HL-60 (cell line): ENCODE measurements at regions not wholly inside any gene's neighbourhood (a gene's known extent, or its start where the extent isn't known, plus 50 kb on each side); places are given as distances from the start of the nearest gene placed in this dataset.

Source experiments
- DNase-seq, 2 experiments: peaks; one replicate each; pipeline ENCODE4 v3.0.0-alpha.2; 2010 to 2020; ENCODE audit warnings: low read depth in 1 of 2, low spot score in 1 of 2
- H3K27ac ChIP-seq: fragments of 250-450 bp; sonication (Bioruptor Pico); replicated peaks from 2 replicates; pipeline ENCODE4 v1.5.1; 2020; ENCODE audit warnings: mild to moderate bottlenecking, moderate library complexity
- H3K27me3 ChIP-seq: fragments of 250-450 bp; sonication (Bioruptor Pico); 2 replicates; pipeline ENCODE4 v1.5.1; 2021; ENCODE audit warnings: mild to moderate bottlenecking, moderate library complexity; ENCODE audit not compliant: insufficient read depth, poor library complexity, severe bottlenecking
- H3K4me3 ChIP-seq: replicated peaks from 2 replicates; pipeline ENCODE4 v1.5.1; 2011; ENCODE audit warnings: mild to moderate bottlenecking, control low read depth, low read length; ENCODE audit not compliant: insufficient read depth
- GABPA ChIP-seq: IDR thresholded peaks from 2 replicates; pipeline ENCODE4 v1.6.1; 2012; ENCODE audit warnings: low read depth
- POLR2AphosphoS5 ChIP-seq: IDR thresholded peaks from 2 replicates; pipeline ENCODE4 v1.6.1; 2012; ENCODE audit warnings: low read depth
- REST ChIP-seq: IDR thresholded peaks from 2 replicates; pipeline ENCODE4 v1.6.1; 2012; ENCODE audit warnings: low read depth; ENCODE audit not compliant: insufficient replicate concordance
- SPI1 ChIP-seq: IDR thresholded peaks from 2 replicates; pipeline ENCODE4 v1.6.1; 2012; ENCODE audit warnings: low read depth, mild to moderate bottlenecking, borderline replicate concordance
- TF ChIP-seq, protein P1 (sequence below): IDR thresholded peaks from one replicate; pipeline ENCODE4 v1.5.1; 2011; ENCODE audit warnings: low read length, control low read depth, inconsistent platforms; ENCODE audit not compliant: insufficient read depth

GRCh38 chr5:155129513-155129880, 115.9 kb downstream of the KIF4B start:
- no peak overlapping the region for H3K4me3 ChIP-seq
- H3K27ac ChIP-seq: no peak overlapping the region
- H3K27me3 ChIP-seq: peaks cover 3% of the 10 kb centered on the region
- no peak for DNase-seq
- TF ChIP-seq, protein P1, sequence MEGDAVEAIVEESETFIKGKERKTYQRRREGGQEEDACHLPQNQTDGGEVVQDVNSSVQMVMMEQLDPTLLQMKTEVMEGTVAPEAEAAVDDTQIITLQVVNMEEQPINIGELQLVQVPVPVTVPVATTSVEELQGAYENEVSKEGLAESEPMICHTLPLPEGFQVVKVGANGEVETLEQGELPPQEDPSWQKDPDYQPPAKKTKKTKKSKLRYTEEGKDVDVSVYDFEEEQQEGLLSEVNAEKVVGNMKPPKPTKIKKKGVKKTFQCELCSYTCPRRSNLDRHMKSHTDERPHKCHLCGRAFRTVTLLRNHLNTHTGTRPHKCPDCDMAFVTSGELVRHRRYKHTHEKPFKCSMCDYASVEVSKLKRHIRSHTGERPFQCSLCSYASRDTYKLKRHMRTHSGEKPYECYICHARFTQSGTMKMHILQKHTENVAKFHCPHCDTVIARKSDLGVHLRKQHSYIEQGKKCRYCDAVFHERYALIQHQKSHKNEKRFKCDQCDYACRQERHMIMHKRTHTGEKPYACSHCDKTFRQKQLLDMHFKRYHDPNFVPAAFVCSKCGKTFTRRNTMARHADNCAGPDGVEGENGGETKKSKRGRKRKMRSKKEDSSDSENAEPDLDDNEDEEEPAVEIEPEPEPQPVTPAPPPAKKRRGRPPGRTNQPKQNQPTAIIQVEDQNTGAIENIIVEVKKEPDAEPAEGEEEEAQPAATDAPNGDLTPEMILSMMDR: no peak
- TF ChIP-seq POLR2AphosphoS5: no peak

GRCh38 chr5:155134130-155134529, 120.6 kb downstream of the KIF4B start:
- TF ChIP-seq GABPA (no peak), REST (no peak), POLR2AphosphoS5 (no peak), SPI1 (no peak)
- TF ChIP-seq, protein P1: no peak
- DNase-seq: no peak
- Histone ChIP-seq H3K4me3 (no peak overlapping the region), H3K27ac (no peak overlapping the region), H3K27me3 (peaks cover 7% of the 10 kb centered on the region)

DNA sequence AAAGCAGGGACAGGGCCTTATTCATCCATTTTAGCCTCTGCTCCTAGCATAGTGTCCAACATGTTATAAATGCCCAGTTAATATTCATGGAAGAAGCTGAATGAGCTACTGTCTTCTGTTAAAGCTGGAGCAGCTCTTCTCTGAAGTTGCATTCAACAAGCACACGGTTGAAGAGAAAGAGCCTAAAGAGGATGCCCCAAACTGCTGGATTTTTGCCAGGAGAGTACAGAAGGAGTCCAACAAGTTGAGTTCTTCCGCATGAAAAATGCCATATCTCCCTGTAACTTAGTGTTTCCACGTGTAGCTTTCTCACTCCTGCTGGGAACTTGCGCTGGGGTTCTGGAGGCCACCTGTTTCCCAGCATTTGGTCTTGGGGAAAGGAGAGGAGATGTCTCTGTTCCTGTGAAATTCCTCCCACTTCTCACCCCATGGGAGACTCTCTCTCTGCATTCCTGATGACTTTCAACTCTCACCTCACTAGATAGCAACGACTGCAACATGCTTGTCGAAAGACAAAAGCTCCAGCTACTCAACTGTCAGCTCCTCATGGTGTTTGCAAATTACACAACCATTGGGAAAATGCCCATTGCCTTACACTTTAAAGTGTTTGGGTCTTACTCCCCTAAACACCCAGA, 122.8 kb downstream of the KIF4B start:
- DNase-seq: no peak
- Histone ChIP-seq H3K27me3 (peaks cover 7% of the 10 kb centered on the region), H3K27ac (no peak overlapping the region), H3K4me3 (no peak overlapping the region)
- TF ChIP-seq REST (no peak), SPI1 (no peak), GABPA (no peak), POLR2AphosphoS5 (no peak)
- TF ChIP-seq, protein P1: no peak

DNA sequence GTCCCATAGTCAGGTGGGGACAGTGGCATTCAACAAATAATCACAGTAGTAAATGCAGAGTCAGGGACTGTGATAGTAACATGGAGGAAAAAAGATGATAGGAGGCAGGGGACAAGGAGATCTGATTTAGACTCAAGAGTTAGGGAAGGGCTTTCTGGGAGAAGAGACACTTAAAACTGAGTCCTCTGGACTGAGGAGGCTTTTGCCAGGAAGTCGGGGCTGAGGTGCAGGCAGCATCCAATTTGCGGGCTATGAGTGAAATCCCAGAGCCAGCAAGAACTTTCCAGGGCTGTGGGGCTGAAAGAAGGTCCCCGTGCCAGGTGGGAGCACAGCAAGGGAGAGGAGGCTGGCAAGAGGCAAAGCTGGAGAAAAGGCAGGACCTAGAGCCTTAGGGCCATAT, 124.1 kb downstream of the KIF4B start:
- no peak for DNase-seq
- H3K27ac ChIP-seq: no peak overlapping the region
- H3K27me3 ChIP-seq: peaks cover 7% of the 10 kb centered on the region
- TF ChIP-seq POLR2AphosphoS5 (no peak), SPI1 (no peak), REST (no peak), GABPA (no peak)
- TF ChIP-seq, protein P1: no peak
- no peak overlapping the region for H3K4me3 ChIP-seq
